Coronary artery (tissue), 2 donors: ENCODE measurements at regions not wholly inside any gene's neighbourhood (a gene's known extent, or its start where the extent isn't known, plus 50 kb on each side); places are given as distances from the start of the nearest gene placed in this dataset.
"Not testable (repeated sequence)": the region's sequence is repeated elsewhere in the genome, so short reads cannot be mapped to it uniquely, and the experiment has no call there.

Experiments
- DNase-seq: peaks from one replicate; pipeline ENCODE4 v3.0.0-alpha.2; 2017; ENCODE audit warnings: low spot score
- H3K27ac ChIP-seq, 2 donors: fragments of 200-600 bp; sonication (generic); one replicate each; pipeline ENCODE4 v1.5.1; 2016 to 2019
- H3K4me3 ChIP-seq: fragments of 200-600 bp; sonication (generic); 2 replicates; pipeline ENCODE4 v1.5.1; 2016; ENCODE audit warnings: mild to moderate bottlenecking, moderate library complexity
- CTCF ChIP-seq: fragments of 200-600 bp; sonication (generic); IDR thresholded peaks from one replicate; pipeline ENCODE4 v1.5.1; 2019; ENCODE audit warnings: antibody characterized with exemption

- no peak overlapping the region for H3K27ac ChIP-seq
- TF ChIP-seq CTCF, result no peak
- no peak for DNase-seq
Observed at GRCh38 chr6:66278115-66278514, 571.1 kb upstream of the EYS start.

GRCh38 chr6:66277400-66277799, 570.4 kb upstream of the EYS start:
- TF ChIP-seq CTCF, result no peak
- no peak overlapping the region for H3K4me3 ChIP-seq
- no peak overlapping the region for H3K27ac ChIP-seq
- no peak for DNase-seq

More at GRCh38 chr6:66278115-66278514, 571.1 kb upstream of the EYS start:
- no peak overlapping the region for H3K4me3 ChIP-seq

- DNase-seq, result no peak
- H3K27ac ChIP-seq, result no peak overlapping the region
- H3K4me3 ChIP-seq, result no peak overlapping the region
- TF ChIP-seq CTCF, result no peak
Observed at GRCh38 chr6:66265737-66266136, 558.7 kb upstream of the EYS start.

GRCh38 chr6:66264376-66264775, 557.4 kb upstream of the EYS start:
- Histone ChIP-seq H3K27ac (no peak overlapping the region), H3K4me3 (no peak overlapping the region)
- no peak for TF ChIP-seq CTCF
- no peak for DNase-seq

- not testable (repeated sequence) for DNase-seq, H3K4me3 ChIP-seq, H3K27ac ChIP-seq
Observed at GRCh38 chr6:66258731-66259487, 551.9 kb upstream of the EYS start.

- DNase-seq, result no peak
- no peak overlapping the region for H3K27ac ChIP-seq
- H3K4me3 ChIP-seq, result no peak overlapping the region
- no peak for TF ChIP-seq CTCF
Observed at GRCh38 chr6:66245231-66245630, 538.2 kb upstream of the EYS start.

GRCh38 chr6:66238851-66239250, 531.8 kb upstream of the EYS start:
- DNase-seq, result no peak
- Histone ChIP-seq H3K4me3 (no peak overlapping the region), H3K27ac (no peak overlapping the region)
- no peak for TF ChIP-seq CTCF
